Adrenal gland (tissue), 5 donors: ENCODE measurements at regions not wholly inside any gene's neighbourhood (a gene's known extent, or its start where the extent isn't known, plus 50 kb on each side); places are given as distances from the start of the nearest gene placed in this dataset.

Experiments used
- CTCF ChIP-seq, 6 experiments: fragments of 450-650 bp in 4 of 6; fragments of 200-600 bp in 2 of 6; sonication (generic) in 1 of 6; IDR thresholded peaks; 1 replicate in 5 of 6; 2 replicates in 1 of 6; pipeline versions ENCODE4 v1.5.1 to v1.8.0; 2016 to 2021; ENCODE audit warnings: antibody characterized with exemption in 6 of 6, mild to moderate bottlenecking in 2 of 6, moderate library complexity in 1 of 6
- POLR2A ChIP-seq, 2 donors: fragments of 450-650 bp; IDR thresholded peaks; one replicate each; pipeline ENCODE4 v1.6.1; 2017; ENCODE audit warnings: antibody characterized with exemption in 2 of 2, mild to moderate bottlenecking in 2 of 2, moderate library complexity in 1 of 2
- donor health status: DM: no; HTN: no; CAD: no.

GRCh38 chr5:90290648-90291047, 118.9 kb downstream of the CETN3 start:
- no peak for TF ChIP-seq CTCF (IDR thresholded peaks at IDR 0.05)
- TF ChIP-seq POLR2A (IDR thresholded peaks at IDR 0.05), result no peak
